HUES6 (cell line): ENCODE measurements at regions not wholly inside any gene's neighbourhood (a gene's known extent, or its start where the extent isn't known, plus 50 kb on each side); places are given as distances from the start of the nearest gene placed in this dataset.

ENCODE experiments used
- H3K27ac ChIP-seq: 2 replicates; pipeline ENCODE4 v1.7.0; 2013; ENCODE audit warnings: low read depth, mild to moderate bottlenecking, low read length, inconsistent platforms
- H3K27me3 ChIP-seq: 2 replicates; pipeline ENCODE4 v1.6.1; 2013; ENCODE audit warnings: low read length; ENCODE audit not compliant: control insufficient read depth, insufficient read depth
- H3K36me3 ChIP-seq: 2 replicates; pipeline ENCODE4 v1.6.1; 2013; ENCODE audit warnings: low read length; ENCODE audit not compliant: control insufficient read depth, insufficient read depth
- H3K4me1 ChIP-seq: 2 replicates; pipeline ENCODE4 v1.6.1; 2013; ENCODE audit warnings: low read length; ENCODE audit not compliant: control insufficient read depth, insufficient read depth
- H3K4me3 ChIP-seq: 2 replicates; pipeline ENCODE4 v1.5.1; 2013; ENCODE audit warnings: low read depth, low read length
- H3K9ac ChIP-seq: one replicate; pipeline ENCODE4 v1.6.1; 2013; ENCODE audit warnings: mild to moderate bottlenecking, low read length
- H3K9me3 ChIP-seq: 2 replicates; pipeline ENCODE4 v1.6.1; 2013; ENCODE audit warnings: low read depth, low read length; ENCODE audit not compliant: control insufficient read depth, insufficient read depth

DNA sequence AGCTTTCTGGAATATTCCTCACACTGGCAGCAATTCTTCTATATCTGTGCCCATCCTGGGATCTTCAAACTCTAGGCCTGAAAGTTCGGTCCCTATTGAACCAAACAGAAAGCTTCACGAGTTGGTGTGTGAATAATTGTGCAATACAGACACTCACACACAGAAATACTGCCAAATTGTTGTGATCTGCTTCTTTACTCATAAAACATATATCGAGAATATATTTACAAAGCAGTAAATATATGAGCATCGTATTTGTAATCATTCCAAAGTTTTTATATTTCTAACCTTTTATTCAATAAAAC lies 56.6 kb upstream of the BEX4 start:
- H3K27ac ChIP-seq: no peak overlapping the region

GRCh38 chrX:103157496-103158316 lies 57.2 kb upstream of the BEX4 start:
- Histone ChIP-seq H3K27ac (no peak overlapping the region), H3K27me3 (peaks cover 4% of the 10 kb centered on the region; the same call in 1 of the 2 replicates), H3K4me1 (peaks cover 8% of the 10 kb centered on the region; the same call in 1 of the 2 replicates), H3K4me3 (no peak overlapping the region), H3K36me3 (no peaks in the 10 kb centered on the region), H3K9ac (no peak overlapping the region), H3K9me3 (no peaks in the 10 kb centered on the region)

More for the DNA sequence above, 56.6 kb upstream of the BEX4 start:
- peaks cover 4% of the 10 kb centered on the region; the same call in 1 of the 2 replicates for H3K27me3 ChIP-seq
- H3K4me3 ChIP-seq: no peak overlapping the region
- H3K36me3 ChIP-seq: no peaks in the 10 kb centered on the region
- peaks cover 8% of the 10 kb centered on the region; the same call in 1 of the 2 replicates for H3K4me1 ChIP-seq
- H3K9me3 ChIP-seq: no peaks in the 10 kb centered on the region
- no peak overlapping the region for H3K9ac ChIP-seq

- no peak overlapping the region for H3K27ac ChIP-seq
These were observed 59.7 kb upstream of the BEX4 start for GRCh38 chrX:103155201-103155600.

GRCh38 chrX:103153661-103154060 lies 60.7 kb upstream of the NXF3 start:
- H3K4me1 ChIP-seq: peaks cover 12% of the 10 kb centered on the region; the same call in 1 of the 2 replicates
- H3K27ac ChIP-seq: no peak overlapping the region
- no peak overlapping the region for H3K4me3 ChIP-seq
- no peaks in the 10 kb centered on the region for H3K36me3 ChIP-seq
- H3K27me3 ChIP-seq: no peaks in the 10 kb centered on the region; the same call in 1 of the 2 replicates
- no peak overlapping the region for H3K9ac ChIP-seq
- H3K9me3 ChIP-seq: no peaks in the 10 kb centered on the region

More at GRCh38 chrX:103155201-103155600, 59.7 kb upstream of the BEX4 start:
- H3K4me3 ChIP-seq: no peak overlapping the region
- no peak overlapping the region for H3K9ac ChIP-seq
- no peaks in the 10 kb centered on the region; the same call in 1 of the 2 replicates for H3K27me3 ChIP-seq
- H3K36me3 ChIP-seq: no peaks in the 10 kb centered on the region
- no peaks in the 10 kb centered on the region for H3K9me3 ChIP-seq
- H3K4me1 ChIP-seq: peaks cover 12% of the 10 kb centered on the region; the same call in 1 of the 2 replicates

DNA sequence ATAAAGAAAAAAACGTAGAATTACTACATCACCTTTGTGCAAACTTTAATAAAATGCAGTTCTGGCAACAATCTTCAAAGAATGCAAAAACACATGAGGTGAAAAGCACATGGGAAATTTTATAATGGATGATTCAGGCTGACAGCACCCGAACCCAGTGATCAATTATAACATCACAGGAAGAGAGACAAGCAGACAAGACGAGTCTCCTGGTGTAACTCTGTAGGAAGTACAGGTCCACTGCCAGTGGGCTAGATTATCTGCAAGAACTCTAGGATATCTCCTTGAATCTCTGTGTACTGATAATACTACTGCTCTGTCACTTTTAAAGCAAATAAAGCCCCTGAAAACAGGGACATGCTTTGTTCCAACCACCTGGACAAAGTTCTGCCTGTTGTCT lies 58.9 kb upstream of the NXF3 start:
- H3K9me3 ChIP-seq: no peaks in the 10 kb centered on the region
- no peaks in the 10 kb centered on the region for H3K36me3 ChIP-seq
- H3K4me1 ChIP-seq: peaks cover 4% of the 10 kb centered on the region; the same call in 1 of the 2 replicates
- H3K4me3 ChIP-seq: no peak overlapping the region; the same call in 1 of the 2 replicates
- no peaks in the 10 kb centered on the region; the same call in 1 of the 2 replicates for H3K27me3 ChIP-seq
- H3K27ac ChIP-seq: peak overlapping the region; percentile 25; the same call in 1 of the 2 replicates
- peak overlapping the region; percentile 36 for H3K9ac ChIP-seq

DNA sequence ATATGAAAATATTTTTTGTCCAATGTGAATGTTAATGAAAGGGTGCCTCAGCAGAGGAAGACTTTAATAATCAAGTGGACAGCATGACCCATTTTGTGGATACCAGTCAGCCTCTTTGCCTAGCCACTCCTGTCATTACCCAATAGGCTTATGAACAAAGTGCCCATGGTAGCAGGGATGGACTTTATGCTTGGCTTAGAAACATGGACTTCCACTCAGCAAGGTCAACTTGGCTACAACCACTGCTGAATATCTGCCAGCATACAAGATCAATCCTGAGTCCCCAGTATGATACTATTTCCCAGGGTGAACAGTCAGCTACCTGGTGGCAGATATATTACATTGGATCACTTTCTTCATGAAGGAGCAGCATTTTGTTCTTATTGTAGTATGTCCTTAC lies 56.7 kb upstream of the NXF3 start:
- Histone ChIP-seq H3K4me3 (no peak overlapping the region), H3K9ac (no peak overlapping the region), H3K9me3 (no peaks in the 10 kb centered on the region), H3K36me3 (no peaks in the 10 kb centered on the region), H3K27me3 (no peaks in the 10 kb centered on the region; the same call in 1 of the 2 replicates), H3K27ac (no peak overlapping the region), H3K4me1 (peaks cover 4% of the 10 kb centered on the region; the same call in 1 of the 2 replicates)

DNA sequence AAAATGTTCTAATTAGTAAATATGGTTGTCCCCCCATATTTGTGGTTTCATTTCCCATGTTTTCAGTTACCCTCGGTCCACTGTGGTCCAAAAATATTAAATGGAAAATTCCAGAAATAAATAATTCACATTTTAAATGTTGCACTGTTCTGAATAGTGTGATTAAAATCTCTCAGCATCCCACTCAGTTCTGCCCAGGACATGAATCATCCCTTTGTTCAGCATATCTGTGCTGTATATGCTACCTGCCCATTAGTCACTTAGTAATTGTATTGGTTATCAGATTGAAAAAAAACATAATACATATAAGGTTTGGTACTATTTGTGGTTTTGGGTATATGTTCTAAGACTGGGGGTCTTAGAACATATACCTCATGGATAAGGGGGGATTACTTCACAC lies 55.1 kb upstream of the NXF3 start:
- no peaks in the 10 kb centered on the region for H3K36me3 ChIP-seq
- no peak overlapping the region for H3K27ac ChIP-seq
- H3K9me3 ChIP-seq: no peaks in the 10 kb centered on the region
- H3K4me1 ChIP-seq: peaks cover 4% of the 10 kb centered on the region; the same call in 1 of the 2 replicates
- H3K4me3 ChIP-seq: no peak overlapping the region
- H3K9ac ChIP-seq: no peak overlapping the region
- H3K27me3 ChIP-seq: peaks cover 8% of the 10 kb centered on the region; the same call in 1 of the 2 replicates
